LNCAP (cell line): ENCODE measurements at regions not wholly inside any gene's neighbourhood (a gene's known extent, or its start where the extent isn't known, plus 50 kb on each side); places are given as distances from the start of the nearest gene placed in this dataset.

Experiments used
- TF ChIP-seq, protein P1 (sequence below): fragments of 450-650 bp; IDR thresholded peaks from 2 replicates; pipeline ENCODE4 v1.5.1; 2017; ENCODE audit warnings: mild to moderate bottlenecking

DNA sequence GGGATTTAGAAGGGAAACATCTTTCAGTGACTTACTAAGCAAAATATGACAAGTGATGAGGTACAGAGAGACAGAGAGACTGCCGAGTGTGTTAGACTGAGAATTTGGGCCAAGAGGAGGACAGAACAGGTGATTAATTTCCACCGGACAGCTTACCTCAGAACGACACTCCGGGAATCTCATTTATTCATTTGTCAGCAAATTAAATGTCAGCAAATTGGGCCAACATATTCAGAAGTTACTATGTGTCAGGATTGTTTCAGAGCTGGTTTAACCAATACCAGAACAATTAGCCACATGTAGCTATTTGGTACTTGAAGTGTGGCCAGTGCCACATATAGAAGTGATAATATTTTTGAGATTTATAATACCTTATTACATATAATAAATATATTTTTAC lies 232.6 kb upstream of the CNTN3 start:
- TF ChIP-seq, protein P1, sequence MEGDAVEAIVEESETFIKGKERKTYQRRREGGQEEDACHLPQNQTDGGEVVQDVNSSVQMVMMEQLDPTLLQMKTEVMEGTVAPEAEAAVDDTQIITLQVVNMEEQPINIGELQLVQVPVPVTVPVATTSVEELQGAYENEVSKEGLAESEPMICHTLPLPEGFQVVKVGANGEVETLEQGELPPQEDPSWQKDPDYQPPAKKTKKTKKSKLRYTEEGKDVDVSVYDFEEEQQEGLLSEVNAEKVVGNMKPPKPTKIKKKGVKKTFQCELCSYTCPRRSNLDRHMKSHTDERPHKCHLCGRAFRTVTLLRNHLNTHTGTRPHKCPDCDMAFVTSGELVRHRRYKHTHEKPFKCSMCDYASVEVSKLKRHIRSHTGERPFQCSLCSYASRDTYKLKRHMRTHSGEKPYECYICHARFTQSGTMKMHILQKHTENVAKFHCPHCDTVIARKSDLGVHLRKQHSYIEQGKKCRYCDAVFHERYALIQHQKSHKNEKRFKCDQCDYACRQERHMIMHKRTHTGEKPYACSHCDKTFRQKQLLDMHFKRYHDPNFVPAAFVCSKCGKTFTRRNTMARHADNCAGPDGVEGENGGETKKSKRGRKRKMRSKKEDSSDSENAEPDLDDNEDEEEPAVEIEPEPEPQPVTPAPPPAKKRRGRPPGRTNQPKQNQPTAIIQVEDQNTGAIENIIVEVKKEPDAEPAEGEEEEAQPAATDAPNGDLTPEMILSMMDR, result no peak

DNA sequence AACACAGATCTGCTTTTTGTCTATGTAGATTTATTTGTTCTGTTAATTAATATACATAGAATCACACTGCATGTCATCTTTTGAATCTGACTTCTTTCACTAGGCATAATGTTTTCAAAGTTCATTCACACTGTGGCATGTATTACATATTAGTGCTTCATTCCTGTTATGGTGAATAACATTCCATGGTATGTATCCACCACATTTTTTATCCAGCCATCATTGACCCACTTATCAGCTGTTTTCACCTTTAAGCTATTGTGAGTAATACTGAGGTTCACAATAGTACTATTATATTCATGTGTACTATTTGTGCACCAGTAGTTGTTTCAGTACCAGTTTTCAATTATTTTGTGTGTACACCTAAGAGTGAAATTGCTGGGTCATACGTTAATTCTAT lies 230.6 kb upstream of the CNTN3 start:
- TF ChIP-seq, protein P1, result no peak

DNA sequence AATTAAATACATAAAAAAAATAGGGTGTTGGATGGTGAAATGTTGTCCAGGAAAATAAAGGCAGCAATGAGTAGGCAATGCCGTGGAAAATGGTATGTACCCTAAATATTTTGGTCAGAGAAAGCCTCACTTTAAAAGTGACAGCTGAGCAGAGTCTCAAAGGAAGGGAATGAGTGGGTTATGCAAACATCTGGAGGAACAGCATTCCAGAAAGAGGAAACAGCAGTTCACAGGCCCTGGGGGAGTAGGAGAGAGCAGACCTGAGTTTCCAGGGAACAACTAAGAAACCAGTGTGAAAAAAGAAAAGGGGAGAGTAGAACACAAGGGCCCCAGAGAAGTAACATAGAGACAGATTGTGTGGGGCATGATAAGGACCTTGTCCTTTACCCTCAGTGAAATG lies 230.0 kb upstream of the CNTN3 start:
- TF ChIP-seq, protein P1, result no peak

DNA sequence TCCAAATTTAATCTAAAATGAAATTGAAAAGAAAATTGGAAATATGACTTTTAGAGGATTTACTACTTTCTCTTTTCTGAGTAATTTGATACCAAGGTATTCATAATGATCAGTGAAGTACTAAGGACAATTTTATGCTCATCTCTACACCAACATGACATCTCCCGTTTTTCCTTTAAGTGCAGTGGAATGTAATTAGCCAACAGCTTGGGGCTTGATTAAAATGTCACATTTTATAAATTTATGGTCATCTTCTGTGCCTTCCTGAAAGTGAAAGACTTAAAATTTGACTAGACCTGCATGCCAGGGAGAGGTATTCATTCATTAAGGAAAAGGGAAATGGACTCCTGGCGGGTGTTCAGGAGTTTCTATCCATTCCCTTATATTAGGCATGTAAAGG lies 228.2 kb upstream of the CNTN3 start:
- TF ChIP-seq, protein P1, result no peak

DNA sequence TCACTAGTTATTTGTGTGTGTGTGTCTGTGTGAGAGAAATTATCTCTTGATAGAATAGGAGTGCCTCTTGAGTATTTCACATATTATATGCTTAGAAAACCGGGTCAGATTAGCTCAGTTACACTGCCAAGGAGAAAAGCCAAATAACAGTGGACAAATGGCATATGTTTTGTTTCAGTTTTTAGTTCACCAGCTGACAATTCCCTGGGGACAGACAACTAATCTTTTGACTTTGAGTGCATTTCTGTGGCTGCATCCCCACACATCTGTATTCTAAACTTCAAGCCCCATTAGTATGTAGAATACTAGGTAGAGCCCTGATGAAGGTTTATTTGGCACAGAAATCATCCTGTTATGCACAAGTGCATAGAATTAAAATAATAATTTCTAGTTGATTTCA lies 227.7 kb upstream of the CNTN3 start:
- TF ChIP-seq, protein P1, result no peak

DNA sequence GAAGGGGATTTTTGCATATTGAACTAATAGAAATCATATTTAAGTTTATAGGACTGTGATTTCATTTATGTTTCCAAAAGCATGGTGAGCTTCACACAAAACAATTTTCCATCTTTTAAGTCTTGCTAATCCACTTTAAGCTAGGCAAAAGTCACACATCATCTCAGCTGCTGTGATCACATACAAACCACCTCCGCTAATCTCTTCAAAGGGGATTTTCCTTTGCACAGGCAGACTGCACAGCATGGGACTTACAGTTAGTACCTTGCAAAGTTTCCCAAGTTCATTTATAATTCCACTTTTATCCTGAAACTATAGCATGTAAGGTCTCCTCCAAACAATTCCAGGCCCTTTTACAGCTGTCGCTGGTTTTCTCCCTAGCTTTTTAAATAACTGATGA lies 225.1 kb upstream of the CNTN3 start:
- TF ChIP-seq, protein P1, result no peak

DNA sequence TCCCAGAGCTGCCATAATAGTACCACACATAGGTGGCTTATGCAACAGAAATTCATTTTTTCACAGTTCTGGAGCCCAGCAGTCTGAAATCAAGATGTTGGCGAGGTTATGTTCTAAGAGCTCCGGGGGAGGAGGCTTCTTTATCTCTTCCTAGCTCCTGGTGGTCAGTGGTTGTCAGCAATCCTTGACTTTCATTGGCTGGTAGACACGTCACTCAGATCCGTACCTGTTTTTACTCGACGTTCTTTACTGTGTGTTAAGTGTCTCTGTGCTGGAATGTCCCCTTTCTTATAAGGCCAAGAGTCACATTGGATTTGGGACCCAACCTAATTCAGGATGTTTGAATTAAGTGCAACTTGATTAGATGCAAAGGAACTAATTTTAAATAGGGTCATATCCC lies 218.5 kb upstream of the CNTN3 start:
- TF ChIP-seq, protein P1, result no peak

DNA sequence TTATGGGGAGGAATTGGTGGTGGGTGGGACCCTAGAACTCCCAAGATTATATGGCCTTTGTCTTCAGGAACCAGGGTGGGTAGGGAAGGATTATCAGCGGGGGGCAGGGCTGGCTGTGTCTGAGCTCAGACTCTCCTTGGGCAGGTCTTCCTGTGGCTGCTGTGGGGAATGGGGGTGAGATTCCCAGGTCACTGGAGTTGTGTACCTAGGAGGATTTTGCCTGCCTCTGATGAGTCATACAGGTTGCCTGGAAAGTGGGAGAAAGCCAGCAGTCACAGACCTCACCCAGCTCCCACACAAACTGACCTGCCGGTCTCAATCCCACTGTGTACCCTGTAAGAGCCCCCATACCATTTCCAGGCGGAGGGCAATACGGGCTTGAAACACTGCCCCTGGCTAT lies 209.9 kb upstream of the CNTN3 start:
- TF ChIP-seq, protein P1, result no peak
